Stimulated activated CD4-positive, alpha-beta T cell treated with anti-CD3 and anti-CD28 coated beads, Interleukin-1b, Interleukin-23, amount 100 ng/mL, for 48 hours (primary cell): ENCODE measurements at regions not wholly inside any gene's neighbourhood (a gene's known extent, or its start where the extent isn't known, plus 50 kb on each side); places are given as distances from the start of the nearest gene placed in this dataset.
"Not testable (repeated sequence)": the region's sequence is repeated elsewhere in the genome, so short reads cannot be mapped to it uniquely, and the experiment has no call there.

Source experiments
- DNase-seq: peaks from one replicate; pipeline ENCODE4 v3.0.0-alpha.2; 2020

- no peak for DNase-seq
Measured at GRCh38 chr22:48061726-48062125, 1299.3 kb downstream of the TBC1D22A start.

GRCh38 chr22:48060266-48060665, 1297.8 kb downstream of the TBC1D22A start:
- no peak for DNase-seq

GRCh38 chr22:48059521-48059920, 1297.1 kb downstream of the TBC1D22A start:
- not testable (repeated sequence) for DNase-seq

DNA sequence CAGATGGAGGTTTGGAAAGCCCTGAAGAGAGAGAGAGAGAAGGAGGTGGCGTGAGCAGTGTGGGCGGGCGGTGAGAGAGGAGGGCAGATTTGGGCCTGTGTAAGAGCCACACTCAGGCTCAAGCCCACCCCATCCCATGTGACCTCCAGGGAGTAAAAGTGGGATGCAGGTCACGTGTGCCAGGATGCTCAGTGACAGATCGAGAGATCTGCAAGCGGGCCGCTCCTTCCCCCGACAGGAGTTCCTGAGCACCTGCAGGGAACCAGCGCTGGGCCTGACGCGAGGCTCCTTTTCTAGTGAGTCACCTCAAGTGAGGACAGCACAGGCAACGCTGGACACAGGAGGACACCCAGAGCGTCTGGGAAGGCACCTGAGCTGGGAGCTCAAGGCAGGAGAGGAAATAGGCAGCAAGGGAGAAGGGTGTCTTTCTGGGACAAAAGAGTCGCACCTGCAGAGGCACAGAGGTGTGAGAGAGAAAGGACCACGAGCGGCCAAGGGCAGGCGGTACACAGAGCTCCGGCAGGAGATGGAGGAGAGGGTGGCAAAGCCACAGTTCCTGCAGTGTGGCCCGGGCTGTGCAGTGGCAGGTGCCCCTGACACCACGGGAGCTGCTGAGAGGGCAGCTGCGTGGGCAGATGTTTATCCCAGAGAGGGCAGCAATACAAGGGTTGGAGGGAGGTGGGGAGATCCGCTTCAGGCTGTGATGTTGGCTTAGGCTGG, 1294.8 kb downstream of the TBC1D22A start:
- DNase-seq, result no peak

DNA sequence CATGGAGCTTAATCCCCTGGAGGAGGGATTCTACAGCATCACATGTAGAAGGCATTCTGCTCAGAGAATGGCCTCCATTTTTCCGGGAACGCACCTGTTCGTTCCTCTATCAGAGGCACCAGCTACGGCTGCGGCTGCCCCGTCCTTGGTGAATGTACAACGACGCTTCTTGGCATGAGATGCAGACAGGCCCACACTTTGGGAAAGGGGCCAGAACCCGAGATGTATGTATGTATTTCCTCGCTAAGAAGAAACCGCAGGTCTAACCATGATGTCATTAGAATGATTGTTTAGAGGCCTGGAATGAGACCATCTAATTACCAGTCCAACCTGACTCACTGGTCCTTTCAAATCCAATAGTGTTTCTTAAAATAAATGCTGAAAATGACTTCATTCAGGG, 1293.4 kb downstream of the TBC1D22A start:
- no peak for DNase-seq

DNA sequence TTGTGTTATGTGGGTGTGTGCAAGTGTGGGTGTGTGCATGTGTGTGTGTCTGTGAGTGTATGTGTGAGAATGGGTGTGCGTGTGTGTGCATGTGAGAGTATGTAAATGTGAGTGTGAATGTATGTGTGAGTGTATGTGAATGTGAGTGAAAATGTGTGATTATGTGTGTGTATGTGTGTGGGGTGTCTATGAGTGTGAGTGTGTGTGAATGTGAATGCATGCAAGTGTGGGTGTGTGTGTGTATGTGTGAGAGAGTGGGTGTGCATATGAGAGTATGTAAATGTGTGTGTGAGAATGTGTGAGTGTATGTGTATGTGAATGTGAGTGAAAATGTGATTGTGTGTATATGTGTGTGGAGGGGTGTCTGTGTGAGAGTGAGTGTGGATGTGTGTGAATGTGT, 1292.7 kb downstream of the TBC1D22A start:
- DNase-seq, result no peak

GRCh38 chr22:48054596-48054995, 1292.1 kb downstream of the TBC1D22A start:
- DNase-seq, result no peak

DNA sequence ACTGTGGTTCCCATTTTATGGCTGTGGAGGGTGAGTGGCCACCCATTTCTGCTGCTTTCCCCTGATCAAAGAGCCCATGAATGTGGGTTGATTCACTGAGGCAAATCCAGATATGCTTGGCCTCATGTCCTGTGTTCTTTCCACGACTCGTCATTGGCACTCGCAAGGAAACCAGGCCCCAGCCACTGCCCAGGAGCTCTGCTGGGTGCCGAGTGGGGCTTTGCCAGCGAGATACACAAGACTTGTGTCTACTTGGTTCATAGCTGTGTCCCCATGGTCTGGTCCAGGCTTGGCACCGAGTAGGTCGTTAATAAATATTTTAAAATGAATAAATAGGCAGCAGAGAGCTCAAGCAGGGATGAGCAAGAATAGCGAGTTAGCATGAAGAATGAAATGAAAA, 1291.5 kb downstream of the TBC1D22A start:
- no peak for DNase-seq

DNA sequence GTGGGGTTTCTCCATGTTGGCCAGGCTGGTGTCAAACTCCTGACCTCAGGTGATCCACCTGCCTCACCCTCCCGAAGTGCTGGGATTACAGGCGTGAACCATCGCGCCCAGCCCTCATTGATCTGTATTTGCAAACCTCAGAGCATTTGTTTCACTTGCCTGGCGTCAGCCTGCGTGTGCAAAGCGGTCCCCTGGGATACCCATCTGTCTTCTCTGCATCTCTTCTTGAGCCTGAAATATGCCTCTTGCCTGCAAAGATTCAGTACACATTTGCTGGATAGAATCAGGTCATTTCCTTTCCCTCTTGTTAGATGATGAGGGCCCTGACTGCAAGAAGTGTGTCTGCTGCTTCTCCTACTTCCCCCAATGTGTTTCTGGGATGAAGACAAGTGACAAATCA, 1291.0 kb downstream of the TBC1D22A start:
- no peak for DNase-seq

- no peak for DNase-seq
Measured at GRCh38 chr22:48052621-48052890, 1290.1 kb downstream of the TBC1D22A start.

- no peak for DNase-seq
Measured at GRCh38 chr22:48051796-48052620, 1289.6 kb downstream of the TBC1D22A start.

DNA sequence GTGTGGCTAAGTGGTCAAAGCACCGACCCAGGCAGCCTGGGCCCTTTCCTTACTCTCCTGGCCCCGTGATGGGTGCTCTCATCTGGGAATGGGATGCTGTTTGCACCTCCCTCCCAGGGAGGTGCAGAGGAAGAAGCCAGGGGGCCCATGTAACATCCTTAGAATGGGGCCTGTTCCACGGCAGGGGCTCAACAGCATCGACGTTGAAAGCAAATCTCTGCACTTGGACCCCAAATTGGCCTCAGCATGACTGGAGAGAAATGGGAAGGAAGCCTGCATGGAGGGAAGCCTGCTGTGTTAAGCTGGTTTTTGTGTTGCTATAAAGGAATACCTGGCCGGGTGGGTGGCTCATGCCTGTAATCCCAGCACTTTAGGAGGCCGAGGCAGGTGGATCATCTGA, 1288.4 kb downstream of the TBC1D22A start:
- no peak for DNase-seq

- DNase-seq, result no peak
Measured at GRCh38 chr22:48049116-48049515, 1286.7 kb downstream of the TBC1D22A start.

DNA sequence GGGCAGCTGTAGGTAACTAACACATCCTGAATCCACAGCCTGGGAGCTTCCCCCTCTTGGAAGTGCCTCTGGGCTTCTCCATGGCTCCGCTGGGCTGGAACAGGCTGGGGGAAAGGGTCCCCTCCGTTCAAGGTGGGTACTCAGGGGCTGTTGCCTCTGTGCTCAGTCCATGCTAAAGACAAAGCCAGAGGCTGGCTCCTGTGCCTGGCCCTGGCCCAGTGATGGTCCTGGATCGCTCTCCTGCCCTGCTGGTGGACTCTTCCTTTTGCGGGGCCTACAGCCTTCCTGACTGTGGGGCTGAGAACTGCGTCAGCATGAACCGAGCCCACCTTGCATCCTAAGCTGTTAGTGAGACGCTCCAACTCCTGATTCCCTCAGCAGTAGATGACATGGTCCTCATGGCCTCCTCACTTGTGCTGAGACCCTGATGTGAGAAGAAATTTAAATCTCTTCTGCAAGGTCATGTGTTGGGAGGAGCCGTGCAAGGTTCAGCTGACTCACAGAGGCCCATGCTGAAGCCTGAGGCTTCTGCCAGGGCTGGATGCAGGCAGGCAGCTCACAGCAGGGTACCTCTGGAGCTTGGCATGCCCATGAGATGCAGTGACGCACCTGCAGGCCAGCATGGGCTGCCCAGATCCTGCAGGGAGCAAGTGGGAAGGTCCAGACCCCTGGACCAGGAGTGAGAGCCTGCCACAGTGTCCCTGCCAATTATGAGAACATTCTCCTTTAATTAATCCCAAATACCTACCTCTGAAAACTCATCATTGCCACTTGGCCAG, 1285.5 kb downstream of the TBC1D22A start:
- DNase-seq, result no peak

GRCh38 chr22:48045369-48045768, 1282.9 kb downstream of the TBC1D22A start:
- DNase-seq, result no peak

- DNase-seq, result no peak
Measured at GRCh38 chr22:48044487-48045060, 1282.1 kb downstream of the TBC1D22A start.

DNA sequence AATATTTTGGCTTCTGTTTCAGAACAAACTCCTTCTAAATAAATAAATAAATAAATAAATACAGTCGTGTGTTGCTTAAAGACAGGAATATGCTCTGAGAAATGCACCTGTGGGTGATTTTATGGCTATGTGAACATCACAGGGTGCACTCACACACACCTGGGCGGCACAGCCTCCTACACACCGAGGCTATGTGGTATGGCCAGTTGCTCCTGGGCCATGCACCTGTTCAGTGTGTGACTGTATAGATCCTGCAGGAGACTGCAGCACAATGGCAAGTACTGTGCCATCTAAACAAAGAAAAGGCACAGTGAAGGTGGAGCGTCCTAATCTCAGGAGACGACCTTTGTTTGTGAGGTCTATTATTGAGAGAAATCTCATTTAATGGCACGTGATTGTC, 1281.1 kb downstream of the TBC1D22A start:
- no peak for DNase-seq

- no peak for DNase-seq
Measured at GRCh38 chr22:48042621-48043395, 1280.4 kb downstream of the TBC1D22A start.

GRCh38 chr22:48039326-48039725, 1276.9 kb downstream of the TBC1D22A start:
- DNase-seq, result no peak

DNA sequence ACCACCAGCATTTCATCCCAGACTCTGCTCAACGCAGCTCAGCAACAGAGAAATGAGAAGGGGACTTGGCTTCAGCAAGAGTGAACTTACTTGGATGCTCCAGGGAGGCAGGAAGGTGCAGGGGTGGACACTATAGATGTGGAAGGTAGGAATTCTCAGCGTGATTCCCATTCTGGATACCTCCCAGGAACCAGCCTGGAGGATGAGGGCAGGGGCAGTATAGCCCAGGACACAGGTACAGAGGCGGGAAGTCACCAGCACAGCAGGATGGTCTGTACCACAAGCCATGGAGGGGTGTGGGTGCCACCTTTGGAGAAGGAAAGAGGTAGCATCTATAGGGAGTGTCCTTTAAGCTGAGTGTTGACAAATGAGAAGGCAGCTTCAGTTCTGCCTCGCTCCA, 1275.2 kb downstream of the TBC1D22A start:
- no peak for DNase-seq

GRCh38 chr22:48035897-48036296, 1273.4 kb downstream of the TBC1D22A start:
- DNase-seq, result no peak

DNA sequence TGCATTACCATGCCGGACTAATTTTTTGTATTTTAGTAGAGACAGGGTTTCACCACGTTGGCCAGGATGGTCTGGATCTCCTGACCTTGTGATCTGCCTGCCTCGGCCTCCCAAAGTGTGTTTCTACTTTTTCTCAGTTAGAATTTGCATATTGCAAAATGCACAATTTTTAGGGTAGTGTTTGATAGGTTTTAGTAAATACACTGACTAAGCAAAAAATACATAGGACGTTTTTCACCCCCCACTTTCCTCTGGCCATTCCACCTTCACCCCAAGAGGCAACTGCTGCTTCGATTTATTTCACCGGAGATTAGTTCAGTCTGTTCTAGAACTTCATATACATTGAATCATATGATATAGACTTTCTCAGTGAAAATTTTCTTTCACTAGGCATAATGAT, 1269.1 kb downstream of the TBC1D22A start:
- no peak for DNase-seq

- DNase-seq, result no peak
Measured at GRCh38 chr22:48025096-48025495, 1262.6 kb downstream of the TBC1D22A start.
